22Rv1 (cell line): ENCODE measurements at regions not wholly inside any gene's neighbourhood (a gene's known extent, or its start where the extent isn't known, plus 50 kb on each side); places are given as distances from the start of the nearest gene placed in this dataset.

ENCODE experiments used
- H3K27ac ChIP-seq: fragments of 450-650 bp; 2 replicates; pipeline ENCODE4 v1.5.1; 2017
- ZFX ChIP-seq: fragments of 450-650 bp; IDR thresholded peaks from 2 replicates; pipeline ENCODE4 v1.6.1; 2017; ENCODE audit warnings: antibody characterized with exemption, borderline replicate concordance
- TF ChIP-seq, protein P1 (sequence below): fragments of 450-650 bp; IDR thresholded peaks from 2 replicates; pipeline ENCODE4 v1.5.1; 2017; ENCODE audit warnings: mild to moderate bottlenecking

DNA sequence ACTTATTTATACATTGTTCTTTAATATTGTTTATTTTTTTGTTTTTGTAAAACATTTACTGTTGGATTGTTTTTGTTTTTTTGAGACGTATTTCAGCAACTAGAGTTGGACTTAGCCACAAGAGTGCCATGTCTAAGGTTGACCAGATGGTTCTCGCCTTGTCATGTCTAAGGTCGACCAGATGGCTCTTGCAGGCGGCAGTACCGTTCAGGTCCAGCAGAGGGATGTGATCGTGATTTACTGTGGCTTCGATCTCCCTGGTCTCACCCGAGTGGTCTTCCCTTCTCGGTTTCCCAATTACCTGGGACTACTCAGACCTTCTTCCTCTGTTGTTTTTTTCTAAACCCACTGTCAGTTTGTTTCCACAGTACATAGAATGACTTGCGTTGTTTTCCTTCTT is 1438.6 kb downstream of the UQCRFS1 start:
- TF ChIP-seq ZFX, result no peak
- TF ChIP-seq, protein P1, sequence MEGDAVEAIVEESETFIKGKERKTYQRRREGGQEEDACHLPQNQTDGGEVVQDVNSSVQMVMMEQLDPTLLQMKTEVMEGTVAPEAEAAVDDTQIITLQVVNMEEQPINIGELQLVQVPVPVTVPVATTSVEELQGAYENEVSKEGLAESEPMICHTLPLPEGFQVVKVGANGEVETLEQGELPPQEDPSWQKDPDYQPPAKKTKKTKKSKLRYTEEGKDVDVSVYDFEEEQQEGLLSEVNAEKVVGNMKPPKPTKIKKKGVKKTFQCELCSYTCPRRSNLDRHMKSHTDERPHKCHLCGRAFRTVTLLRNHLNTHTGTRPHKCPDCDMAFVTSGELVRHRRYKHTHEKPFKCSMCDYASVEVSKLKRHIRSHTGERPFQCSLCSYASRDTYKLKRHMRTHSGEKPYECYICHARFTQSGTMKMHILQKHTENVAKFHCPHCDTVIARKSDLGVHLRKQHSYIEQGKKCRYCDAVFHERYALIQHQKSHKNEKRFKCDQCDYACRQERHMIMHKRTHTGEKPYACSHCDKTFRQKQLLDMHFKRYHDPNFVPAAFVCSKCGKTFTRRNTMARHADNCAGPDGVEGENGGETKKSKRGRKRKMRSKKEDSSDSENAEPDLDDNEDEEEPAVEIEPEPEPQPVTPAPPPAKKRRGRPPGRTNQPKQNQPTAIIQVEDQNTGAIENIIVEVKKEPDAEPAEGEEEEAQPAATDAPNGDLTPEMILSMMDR, result no peak
- H3K27ac ChIP-seq, result no peak overlapping the region

DNA sequence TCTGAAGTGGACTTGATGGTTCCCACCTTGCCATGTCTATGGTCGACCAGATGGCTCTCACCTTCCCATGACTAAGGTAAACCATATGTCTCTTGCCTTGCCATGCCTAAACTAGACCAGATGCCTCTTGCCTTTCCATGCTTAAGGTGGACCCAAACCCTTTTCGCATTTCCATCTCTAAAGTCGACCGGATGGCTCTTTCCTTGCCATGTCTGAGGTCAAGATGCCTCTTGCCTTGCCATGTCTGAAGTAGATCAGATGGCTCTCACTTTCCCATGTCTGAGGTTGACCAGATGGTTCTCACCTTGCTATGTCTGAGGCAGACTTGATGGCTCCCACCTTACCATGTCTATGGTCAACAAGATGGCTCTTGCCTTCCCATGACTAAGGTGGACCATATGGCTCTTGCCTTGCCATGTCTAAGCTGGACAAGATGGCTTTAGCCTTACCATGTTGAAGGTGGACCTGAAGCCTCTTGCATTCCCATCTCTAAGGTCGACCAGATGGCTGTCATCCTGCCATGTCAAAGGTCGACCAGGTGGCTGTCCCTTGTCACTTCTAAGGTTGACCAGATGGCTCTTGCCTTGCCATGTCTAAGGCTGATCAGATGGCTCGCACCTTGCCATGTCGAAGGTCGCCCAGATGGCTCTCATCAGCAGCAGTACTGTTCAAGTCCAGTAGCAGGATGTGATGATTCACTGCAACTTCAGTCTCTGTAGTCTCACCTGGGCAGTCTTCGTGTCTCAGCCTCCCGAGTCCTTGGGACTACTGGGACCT is 1439.4 kb downstream of the UQCRFS1 start:
- no peak overlapping the region for H3K27ac ChIP-seq
- TF ChIP-seq, protein P1, result no peak
- no peak for TF ChIP-seq ZFX

DNA sequence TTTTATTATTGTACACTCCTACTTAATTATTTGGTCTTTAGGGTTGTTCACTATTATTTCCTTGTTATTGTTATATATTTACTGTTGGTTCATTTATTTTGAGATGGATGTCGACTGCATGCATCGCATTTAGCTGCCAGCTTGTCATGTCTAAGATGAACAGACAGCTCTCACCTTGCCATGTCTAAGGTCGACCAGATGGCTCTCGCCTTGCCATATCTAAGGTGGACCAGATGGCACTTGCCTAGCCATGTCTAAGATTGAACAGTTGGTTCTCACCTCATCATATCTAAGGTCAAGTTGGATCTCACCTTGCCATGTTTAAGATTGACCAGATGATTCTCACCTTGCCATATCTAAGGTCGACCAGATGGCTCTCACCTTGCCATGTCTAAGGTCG is 1440.9 kb downstream of the UQCRFS1 start:
- TF ChIP-seq ZFX, result no peak
- TF ChIP-seq, protein P1, result no peak
- H3K27ac ChIP-seq, result no peak overlapping the region

DNA sequence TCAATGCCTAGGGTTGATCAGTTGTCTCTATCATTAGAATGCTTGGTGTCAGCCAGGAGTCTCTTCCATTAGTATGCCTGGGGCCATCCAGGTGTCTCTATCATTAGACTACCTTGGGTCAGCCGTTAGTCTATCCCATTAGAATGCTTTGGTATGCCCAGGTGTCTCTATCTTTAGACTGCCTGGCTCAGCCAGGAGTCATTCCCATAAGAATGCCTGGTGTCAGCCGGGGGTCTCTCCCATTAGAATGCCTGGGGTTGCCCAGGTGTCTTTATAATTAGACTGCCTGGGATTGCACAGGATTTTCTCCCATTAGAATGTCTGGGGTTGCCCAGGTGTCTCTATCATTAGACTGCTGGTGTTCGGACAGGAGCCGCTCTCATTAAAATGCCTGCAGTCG is 1442.9 kb downstream of the UQCRFS1 start:
- no peak for TF ChIP-seq ZFX

DNA sequence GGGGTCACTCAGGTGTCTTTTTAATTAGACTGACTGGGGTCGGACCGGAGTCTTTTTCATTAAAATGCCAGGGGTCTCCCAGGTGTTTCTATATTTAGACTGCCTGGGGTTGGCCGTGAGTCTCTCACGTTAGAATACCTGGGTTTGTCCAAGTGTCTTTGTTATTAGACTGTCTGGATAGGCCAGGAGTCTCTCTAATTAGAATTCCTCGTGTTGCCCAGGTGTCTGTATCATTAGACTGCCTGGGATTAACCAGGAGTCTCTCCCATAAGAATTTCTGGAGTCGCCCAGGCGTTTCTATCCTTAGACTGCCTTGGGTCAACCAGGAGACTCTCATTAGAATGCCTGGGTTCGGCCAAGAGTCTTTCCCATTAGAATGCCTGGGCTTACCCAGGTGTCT is 1445.7 kb downstream of the UQCRFS1 start:
- no peak overlapping the region for H3K27ac ChIP-seq
- TF ChIP-seq ZFX, result no peak
- TF ChIP-seq, protein P1, result no peak

More for the DNA sequence above, 1442.9 kb downstream of the UQCRFS1 start:
- no peak overlapping the region for H3K27ac ChIP-seq

DNA sequence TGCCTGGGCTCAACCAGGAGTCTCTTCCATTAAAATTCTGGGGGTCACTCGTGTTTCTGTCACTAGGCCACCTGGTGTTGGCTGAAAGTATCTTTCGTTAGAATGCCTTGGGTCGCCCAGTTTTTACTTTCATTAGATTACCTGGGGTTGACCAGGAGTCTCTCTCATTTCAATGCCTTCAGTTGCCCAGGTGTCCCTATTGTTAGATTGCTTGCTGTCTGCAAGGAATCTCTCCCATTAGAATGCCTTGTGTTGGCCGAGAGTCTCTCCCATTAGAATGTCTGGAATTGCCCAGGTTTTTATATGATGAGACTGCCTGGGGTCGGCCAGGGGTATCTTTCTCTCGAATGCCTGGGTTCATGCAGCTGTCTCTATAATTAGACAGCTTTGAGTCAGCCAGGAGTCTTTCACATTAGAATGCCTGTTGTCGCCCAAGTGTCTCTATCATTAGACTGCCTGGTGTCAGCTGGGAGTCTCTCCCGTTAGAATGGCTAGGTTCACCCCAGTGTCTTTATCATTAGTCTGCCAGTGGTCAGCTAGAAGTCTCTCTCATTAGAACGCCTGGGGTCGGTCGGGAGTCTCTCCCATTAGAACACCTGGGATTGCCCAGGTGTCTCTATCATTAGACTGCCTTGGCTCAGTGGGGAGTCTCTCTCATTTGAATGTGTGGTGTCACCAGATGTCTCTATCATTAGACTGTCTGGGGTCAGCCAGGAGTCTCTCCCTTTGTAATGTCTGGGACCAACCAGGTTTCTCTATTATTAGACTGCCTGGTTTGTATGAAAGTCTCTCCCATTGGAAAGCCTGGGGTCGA is 1446.8 kb downstream of the UQCRFS1 start:
- TF ChIP-seq ZFX, result no peak
- TF ChIP-seq, protein P1, result no peak

DNA sequence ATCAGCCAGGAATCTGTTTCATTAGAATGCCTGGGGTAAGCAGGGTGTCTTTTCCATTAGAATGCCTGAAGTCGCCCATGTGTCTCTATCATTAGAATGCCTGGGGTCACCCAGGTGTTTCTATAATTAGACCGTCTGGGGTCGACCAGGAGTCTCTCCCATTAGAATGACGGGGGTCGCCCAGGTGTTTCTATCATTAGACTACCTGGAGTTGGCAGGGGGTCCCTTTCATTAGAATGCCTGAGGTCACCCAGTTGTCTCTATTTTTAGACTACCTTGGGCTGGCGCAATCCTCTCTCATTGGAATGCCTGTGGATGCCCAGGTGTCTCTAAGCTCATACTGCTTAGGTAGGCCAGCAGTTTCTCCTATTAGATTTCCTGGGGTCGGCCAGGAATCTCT is 1447.6 kb downstream of the UQCRFS1 start:
- no peak overlapping the region for H3K27ac ChIP-seq
- no peak for TF ChIP-seq ZFX
- TF ChIP-seq, protein P1, result no peak

More for the DNA sequence above, 1446.8 kb downstream of the UQCRFS1 start:
- no peak overlapping the region for H3K27ac ChIP-seq
